NCI-H1048 (cell line): ENCODE measurements at regions not wholly inside any gene's neighbourhood (a gene's known extent, or its start where the extent isn't known, plus 50 kb on each side); places are given as distances from the start of the nearest gene placed in this dataset.
"Not testable (repeated sequence)": the region's sequence is repeated elsewhere in the genome, so short reads cannot be mapped to it uniquely, and the experiment has no call there.

Experiments used
- DNase-seq: peaks from one replicate; lab custom pipeline; 2025; lab: John Stamatoyannopoulos, UW

DNA sequence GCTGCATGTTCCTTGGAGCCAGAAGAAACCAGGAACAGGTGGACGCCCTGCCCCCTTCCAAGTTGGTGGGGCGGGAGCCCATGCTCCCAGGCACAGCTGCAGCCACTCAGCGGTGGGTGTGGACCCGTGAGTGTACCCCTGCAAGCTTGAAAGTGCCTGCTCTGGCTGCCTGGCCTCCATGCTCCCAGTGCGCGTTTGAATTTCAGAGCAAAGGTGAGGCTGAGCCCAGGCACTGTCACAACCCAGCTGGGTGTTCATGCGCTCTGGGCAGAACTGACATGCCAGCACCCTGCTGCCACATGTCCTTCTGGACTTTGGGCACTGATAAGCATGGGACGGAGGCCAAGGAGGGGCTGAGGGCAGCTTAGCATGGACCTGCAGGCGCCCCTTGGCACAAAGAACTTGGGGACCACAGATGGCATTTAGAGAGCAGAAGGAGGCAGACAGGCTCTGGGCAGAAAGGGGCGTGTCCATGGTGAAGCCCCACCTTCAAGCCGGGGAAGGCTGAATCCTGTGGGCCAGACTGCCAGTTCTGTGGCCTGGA is 402.0 kb upstream of the NRG3 start:
- no peak for DNase-seq

DNA sequence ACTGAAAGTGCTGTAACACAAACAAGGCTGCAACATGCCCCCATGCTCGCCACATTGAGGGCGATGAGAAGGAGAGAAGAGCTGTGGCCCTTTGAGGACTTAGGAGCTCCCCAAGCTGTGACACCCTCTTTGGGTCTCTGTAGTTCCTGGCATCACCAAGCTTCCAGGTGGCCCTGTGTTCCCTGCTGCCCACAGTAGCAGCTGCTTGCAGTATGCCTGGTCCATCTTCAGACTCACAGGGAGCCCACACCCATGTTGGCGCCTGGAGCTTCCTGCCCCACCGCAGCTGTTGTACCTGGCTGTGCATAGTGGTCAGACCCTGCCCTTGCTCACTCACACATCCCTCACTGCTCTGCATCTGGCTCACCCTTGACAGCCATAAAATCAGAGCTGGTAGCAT is 401.2 kb upstream of the NRG3 start:
- no peak for DNase-seq

DNA sequence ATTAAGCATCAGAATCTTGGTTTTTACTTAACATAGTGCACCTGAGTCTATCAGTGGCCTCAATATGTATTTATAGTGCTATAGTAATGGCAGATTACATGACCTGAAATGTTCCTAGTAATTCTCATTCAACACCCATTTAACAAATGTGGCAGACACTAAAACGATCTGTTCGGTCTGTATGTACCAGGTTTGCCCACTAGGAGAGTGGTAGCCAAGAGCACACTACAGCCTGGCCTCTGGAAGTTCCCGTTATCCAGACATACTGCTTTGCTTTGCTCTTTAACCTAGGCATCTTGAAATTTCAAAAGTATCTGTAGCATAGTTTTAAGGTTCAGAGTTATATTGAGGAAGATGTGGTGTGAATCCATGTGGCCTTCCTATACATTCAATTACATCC is 395.7 kb upstream of the NRG3 start:
- DNase-seq = no peak

DNA sequence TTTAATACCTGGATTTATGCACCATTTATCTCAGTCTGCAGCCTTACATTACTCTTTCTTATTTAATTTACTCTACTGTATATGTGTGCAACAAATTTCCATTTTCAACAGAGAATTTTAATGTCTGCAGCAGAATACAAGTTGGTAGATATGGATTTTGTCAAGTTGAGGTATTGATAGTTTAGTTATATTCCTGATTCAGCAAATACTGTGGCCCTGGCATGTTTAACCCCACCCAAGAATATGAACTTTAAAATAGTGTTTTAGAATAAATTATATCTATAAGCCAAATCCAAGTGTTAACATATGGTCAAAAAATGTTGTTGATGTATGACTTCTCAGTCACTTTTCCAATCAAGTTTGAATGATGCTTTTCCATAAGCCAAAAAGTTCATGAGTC is 378.4 kb upstream of the NRG3 start:
- no peak for DNase-seq

DNA sequence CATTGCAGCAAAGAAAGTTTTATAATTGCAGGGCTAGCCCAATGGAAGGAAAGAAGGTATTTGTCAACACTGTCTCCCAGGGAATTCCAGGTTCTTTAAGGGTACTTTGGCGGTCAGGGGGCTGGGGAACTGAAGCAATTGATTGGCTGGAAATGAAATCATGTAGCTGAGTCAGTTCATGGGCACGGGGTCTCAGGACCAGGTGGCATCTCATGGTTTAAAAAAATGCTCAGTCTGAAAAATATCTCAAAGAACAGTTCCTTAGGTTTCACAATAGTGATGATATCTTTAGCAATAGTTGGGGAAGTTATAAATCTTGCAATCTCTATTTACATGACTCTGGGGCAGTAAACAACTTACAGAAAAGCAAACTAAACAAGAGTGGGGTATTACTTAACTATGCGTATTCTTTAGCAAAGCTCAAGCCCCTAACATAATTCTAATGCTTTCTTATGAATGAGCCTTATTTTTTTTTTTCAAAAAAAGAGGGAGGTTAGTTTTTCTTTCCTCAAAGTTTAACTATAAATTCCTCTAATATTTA is 376.9 kb upstream of the NRG3 start:
- DNase-seq = no peak

DNA sequence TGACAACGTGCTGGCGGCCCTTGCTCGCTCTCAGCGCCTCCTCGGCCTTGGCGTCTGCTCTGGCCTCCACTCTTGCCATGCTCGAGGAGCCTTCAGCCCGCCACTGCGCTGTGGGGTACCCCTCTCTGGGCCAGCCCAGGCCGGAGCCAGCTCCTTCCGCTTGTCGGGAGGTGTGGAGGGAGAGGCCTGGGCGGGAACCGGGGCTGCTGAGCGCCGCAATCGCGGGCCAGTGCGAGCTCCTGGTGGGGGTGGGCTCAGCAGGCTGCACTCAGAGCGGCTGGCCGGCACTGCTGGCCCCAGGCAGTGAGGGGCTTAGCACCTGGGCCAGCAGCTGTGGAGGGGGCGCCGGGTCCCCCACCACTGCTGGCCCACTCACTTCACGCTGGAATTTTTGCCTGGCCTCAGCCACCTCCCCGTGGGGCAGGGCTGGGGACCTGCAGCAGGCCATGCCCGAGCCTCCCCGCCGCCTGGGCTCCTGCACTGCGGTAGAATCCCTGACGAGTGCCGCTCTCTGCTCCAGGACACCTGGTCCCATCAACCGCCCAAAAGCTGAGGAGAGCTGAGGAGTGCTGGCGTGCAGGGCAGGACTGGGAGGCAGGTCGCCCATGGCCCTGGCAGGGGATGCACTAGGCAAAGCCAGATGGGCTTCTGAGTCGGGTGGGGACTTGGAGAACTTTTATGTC is 372.2 kb upstream of the NRG3 start:
- DNase-seq = no peak

DNA sequence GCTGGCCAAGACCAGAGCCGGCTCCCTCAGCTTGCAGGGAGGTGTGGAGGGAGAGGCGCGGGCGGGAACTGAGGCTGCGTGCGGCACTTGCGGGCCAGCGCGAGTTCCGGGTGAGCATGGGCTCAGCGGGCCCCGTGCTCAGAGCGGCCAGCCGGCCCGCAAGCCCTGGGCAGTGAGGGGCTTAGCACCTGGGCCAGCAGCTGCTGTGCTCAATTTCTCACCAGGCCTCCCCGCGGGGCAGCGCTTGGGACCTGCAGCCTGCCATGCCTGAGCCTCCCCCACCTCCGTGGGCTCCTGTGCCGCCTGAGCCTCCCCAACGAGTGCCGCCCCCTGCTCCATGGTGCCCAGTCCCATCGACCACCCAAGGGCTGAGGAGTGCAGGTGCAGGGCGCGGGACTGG is 369.2 kb upstream of the NRG3 start:
- not testable (repeated sequence) for DNase-seq

DNA sequence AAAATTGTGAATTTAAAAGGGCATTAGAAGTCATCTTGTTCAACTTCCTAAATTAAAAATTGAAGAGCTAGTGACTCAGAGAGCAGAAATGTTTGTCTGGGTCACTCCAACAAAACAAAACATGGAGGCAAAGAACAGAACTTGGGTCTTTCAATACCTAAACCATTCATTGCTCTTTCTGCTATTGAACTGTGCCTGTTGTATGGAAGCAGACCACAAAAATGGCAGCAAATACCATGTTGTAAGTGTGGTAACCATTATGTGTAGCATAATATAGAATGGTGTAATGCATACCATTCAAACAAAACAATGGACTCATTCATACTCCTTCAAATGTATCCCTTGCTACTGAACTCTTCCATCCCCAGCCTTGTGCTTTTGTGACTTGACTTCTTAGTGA is 360.2 kb upstream of the NRG3 start:
- DNase-seq = no peak

DNA sequence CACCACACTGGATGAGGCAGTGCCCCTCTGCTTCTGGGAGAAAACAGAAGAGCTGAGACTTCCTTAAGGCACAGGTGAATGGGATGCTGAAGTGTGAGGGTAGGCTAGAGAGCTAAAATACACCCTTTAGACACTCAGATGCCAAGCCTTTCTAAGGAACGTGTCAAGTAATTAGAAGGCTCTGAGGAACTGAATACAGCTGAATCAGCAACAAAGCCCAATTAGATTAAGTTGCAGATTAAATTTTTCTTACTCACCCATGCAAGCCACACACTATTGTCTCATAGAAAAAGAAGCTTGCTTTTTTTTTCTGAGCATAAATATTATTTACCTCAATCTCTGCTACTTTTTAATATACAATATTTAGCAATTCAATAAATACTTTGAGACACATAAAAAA is 354.3 kb upstream of the NRG3 start:
- no peak for DNase-seq

DNA sequence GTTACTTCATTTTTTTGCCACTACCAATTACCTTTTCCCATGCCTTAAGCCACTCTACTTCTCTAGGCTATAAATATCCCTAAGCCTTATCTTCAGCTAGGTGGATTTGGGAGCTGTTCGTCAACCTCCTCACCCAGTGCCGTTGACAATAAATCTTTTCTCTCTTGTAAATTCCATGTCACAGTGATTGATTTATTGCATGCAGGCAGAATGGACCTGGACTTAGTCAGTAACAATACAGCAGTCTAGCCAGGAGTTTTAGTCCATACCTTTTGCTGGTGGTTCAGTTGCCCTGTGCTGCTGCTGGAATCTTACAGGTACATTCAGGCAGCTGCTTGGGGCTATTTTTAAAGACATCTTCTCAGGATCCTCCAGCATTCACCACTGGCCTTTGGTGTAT is 350.5 kb upstream of the NRG3 start:
- DNase-seq = no peak

DNA sequence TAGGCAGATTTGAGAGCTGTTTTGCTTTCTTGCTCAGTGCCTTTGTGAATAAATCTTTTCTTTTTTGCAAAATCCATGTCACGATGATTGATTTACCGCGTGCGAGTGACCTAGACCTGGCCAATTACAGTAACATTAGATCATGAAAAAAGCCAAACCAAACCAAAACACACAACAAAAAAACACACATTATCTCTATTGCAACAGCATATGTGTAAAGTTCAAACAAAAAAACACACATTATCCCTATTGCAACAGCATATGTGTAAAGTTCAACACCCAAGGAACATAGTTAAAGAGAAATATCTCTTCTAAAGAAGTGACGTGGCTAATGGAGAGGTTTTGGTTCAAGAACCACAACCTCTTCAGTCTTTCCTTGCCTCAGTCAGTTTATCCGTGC is 342.6 kb upstream of the NRG3 start:
- DNase-seq = no peak

DNA sequence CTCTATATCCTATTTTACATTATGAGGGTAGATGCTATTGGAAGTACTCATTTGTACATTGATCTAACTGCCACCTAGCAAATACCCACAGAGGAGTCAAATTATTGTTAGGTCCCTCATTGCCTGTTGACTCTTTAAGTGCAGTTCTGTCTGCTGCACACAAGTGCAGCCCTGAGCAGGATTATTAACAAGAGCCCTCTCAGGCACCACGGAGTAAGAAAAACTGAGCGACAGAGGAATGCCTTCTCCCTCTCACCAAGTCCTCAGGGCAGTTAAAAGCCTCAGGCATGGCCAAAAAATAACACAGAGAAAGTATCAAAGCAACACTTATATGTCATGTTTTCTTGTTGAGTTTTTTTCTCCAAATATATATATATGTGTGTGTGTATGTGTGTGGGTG is 340.0 kb upstream of the NRG3 start:
- no peak for DNase-seq

DNA sequence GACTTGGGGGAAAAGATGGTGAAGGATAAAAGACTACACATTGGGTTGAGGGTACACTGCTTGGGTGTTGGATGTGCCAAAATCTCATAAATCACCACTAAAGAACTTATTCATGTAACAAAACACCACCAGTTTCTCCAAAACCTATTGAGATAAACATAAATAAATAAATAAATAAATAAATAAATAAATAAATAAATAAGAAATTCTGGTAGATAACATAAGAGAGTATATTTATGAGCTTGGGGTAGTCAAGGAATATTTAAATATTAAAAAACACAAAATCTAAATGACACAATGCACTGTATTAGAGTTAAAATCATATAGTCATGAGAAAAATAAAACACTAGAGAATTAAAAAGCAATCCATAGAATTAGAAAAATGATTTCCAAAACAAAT is 333.5 kb upstream of the NRG3 start:
- DNase-seq = no peak

DNA sequence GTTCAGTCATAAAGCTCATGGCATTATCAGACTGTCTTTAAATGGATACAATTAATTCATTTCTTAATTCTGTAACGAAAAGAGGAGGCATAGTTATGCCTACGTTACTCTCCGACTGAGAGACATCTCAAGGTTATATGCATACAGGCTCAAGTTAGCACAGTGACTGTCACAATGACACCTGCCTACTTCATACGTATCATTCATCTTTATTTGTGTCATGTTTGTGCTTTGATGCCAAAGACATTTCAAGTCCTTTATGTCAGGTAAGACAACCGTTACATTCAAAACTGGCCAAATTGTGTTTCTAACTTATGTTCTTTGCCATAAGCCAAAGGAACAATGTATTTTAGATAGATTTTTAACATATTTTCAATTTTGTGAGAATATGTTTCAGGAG is 328.8 kb upstream of the NRG3 start:
- DNase-seq = no peak

DNA sequence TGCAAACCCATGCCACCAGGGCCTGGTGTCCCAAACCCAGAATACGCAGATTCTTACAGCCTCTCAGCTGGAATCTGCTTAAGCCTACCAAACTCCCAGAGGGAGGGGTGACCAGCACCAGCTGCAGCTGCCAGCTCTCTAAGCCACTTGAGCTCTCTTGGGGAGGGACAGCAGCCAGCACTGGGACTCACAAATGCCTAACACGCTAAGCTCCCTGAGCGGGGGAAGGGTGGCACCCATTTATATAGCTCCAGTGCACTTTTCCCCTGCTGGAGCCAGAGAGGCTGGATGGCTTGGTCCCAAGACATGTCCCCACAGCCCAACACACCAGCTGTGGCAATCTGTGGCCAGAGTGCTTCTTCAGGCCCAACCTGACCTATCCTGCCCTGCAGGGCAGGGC is 326.8 kb upstream of the NRG3 start:
- DNase-seq = no peak

DNA sequence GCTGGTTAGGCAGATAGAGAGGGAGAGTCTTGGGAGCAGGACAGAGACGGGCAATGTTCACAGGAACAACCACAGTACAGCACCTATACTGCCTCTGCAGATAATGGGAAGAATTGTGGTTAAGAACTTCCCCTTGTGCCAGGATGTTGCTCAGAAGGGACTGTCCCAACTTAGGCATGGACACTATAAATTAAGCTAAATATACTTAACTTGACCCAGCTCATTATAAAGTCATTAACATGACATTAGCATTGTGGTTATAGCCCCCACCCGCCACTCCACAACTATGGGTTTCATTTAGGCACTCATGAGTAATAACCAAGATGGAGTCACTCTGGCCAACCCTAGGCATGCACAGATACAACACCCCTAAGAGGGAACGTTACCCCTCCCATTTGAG is 310.9 kb upstream of the NRG3 start:
- DNase-seq = no peak

DNA sequence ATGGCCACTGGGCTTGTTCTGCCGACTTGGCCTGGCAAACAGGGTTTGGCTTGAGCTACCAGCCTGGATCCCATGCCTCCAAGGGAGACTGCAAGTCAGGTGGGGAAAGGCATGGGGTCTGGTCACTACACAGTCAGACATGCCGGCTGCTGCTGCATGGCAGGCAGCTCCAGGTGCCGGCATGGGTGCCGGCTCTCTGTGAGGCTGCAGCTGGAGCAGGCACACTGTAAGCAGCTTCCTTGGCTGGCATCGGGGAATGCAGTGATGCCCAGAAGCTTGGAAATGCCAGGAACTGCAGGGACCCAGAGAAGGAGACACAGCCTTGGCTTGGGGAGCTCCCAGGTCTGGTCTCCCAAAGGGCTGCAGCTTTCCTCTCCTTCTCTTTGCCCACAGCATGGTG is 305.5 kb upstream of the NRG3 start:
- DNase-seq = no peak

DNA sequence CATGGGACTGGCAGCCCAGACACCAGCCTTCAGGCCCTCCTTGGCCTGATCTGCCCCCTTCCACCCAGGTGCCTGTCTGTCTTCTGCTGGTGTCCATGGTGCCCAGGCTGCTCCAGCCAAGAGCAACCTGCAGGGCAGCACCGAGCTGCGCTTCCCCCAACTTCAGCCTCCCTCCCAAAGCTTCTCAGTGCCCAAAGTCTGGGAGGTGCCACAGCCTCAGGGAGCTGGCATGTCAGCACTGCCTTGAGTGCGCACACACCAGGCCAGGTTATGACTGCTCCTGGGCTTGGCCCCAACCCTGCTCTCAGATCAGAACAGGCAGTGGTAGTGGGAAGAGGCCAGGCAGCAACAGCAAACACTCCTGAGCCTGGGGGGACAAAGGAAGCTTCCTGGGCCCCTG is 304.6 kb upstream of the NRG3 start:
- DNase-seq = no peak

DNA sequence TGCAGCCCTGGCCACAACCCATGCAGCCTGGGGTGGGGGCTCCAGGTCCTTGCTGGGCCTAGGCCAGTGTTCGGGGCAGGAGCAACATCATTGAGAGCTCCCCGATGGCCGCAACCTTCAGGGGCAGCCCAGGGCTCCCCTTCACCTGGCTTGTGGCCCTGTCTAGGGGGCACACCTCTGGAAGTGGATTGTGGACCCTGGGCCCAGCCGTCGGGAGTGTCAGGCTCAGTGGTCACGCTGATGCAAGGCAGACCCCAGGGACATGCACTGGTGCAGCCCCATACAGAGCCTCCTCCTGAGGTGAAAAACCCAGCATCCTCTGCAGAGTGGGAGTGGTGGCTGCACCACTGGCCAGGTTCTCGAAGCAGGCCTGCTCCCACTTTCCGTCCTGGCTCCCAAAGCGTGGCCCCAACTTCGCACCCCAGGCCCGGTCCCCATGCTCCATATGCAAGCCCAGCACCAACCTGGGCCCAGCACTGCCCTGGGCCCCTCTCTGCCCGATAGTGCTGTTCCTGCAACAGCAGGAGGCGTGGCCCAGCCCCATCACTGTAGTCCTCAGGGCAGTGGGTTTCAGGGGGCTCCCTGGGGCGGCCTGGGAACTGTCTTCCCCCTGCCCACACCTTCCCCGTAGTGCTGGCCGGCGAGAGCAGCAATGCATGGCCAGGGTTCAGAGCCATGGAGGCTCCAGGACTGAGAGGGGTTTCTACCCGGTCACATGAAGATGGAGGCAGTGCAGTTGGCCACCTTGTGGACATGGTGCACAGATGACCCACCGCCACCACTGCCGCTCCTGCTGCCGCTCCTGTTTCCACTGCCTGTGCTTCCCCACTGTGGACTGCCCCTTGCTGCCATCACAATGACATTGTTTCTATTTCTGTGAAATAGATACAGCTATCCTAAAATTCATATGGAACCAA is 303.9 kb upstream of the NRG3 start:
- DNase-seq = no peak

DNA sequence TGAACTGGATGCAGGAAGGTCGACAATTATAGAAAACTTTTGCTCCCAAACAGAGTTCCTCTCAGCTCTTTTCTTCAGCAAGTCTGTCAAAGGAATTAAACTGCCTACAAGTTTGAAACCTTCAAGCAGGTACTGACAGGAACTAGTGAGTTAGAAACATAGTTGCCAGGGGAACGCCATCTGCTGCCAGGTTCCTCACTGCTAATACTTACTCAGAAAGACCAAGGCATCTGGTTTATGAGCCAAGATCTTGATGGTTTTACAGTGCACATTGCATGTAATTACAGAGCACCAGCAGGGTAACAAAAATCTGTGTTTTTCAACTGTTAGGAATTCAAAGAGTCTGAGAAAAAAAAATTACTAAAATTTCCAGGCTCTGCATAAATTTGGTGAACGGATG is 300.0 kb upstream of the NRG3 start:
- DNase-seq = no peak

DNA sequence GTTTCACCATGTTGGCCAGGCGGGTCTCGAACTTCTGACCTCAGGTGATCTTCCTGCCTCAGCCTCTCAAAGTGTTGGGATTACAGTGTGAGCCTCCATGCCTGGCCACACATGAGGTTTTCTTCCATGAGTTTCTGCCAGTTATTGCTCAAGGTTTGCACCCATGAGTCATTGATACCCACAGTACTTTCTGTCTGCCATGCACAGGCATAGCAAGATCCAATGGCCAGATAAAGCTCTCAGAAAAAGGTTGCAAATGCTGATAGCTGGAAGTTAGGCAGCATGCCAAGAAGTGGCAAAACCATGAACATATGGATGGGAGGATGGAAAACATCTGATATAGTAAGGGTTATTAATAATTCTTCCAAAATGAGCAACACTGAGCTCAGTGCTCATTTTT is 298.7 kb upstream of the NRG3 start:
- no peak for DNase-seq

DNA sequence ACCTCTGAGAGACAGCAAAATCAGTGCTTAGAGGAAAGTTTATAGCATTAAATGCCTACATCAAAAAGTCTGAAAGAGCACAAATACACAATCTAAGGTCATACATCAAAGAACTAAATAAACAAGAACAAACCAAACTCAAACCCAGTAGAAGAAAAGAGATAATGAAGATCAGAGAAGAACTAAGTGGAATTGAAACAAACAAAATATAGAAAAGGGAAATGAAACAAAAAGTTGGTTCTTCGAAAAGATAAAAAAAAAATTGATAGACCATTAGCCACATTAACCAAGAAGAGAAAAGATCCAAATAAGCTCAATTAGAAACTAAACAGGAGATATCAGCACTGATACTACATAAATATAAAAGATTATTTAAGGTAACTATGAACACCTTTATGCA is 280.0 kb upstream of the NRG3 start:
- DNase-seq = no peak

DNA sequence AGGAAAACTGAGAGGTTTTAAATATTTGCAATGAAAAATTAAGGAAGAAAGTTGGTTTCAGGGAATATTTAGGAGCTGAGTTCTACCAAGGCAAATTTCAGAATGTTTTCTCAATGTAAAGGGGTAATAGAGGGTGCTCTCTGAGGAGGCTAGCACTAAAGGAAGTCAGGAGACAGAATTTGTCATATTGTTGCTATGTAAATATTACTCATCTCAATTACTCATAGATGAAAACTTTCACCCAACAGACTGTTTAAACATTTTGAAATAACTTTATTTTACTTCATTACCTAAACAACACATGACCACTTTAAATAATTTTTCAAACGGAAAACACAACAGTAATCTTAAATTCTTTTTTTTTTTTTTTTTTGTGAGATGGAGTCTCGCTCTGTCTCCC is 274.8 kb upstream of the NRG3 start:
- DNase-seq = no peak
